Calu3 (cell line): ENCODE measurements at regions not wholly inside any gene's neighbourhood (a gene's known extent, or its start where the extent isn't known, plus 50 kb on each side); places are given as distances from the start of the nearest gene placed in this dataset.

Experiments used
- BruUV-seq: library from RNA; stranded (reverse); fragments of 400-500 nt; replicated peaks from 2 replicates; lab custom pipeline; 2021; lab: Mats Ljungman, UMichigan
- CTCF ChIA-PET: fragments of 300-600 bp; sonication (Branson Sonifier 250); formaldehyde crosslinking; loops from one replicate; lab custom pipeline; 2022; ENCODE audit warnings: antibody characterized with exemption; lab: Charles Lee
- DNase-seq: peaks from one replicate; pipeline ENCODE4 v3.0.0; 2022
- H3K27ac Mint-ChIP-seq: one replicate; pipeline ENCODE4 v1.8.0; 2022; ENCODE audit warnings: mixed read lengths; ENCODE audit not compliant: unreplicated experiment
- H3K27me3 Mint-ChIP-seq: one replicate; pipeline ENCODE4 v1.8.0; 2022; ENCODE audit warnings: mixed read lengths; ENCODE audit not compliant: unreplicated experiment
- H3K36me3 Mint-ChIP-seq: one replicate; pipeline ENCODE4 v1.8.0; 2022; ENCODE audit warnings: mild to moderate bottlenecking, moderate library complexity, mixed read lengths; ENCODE audit not compliant: insufficient read depth, unreplicated experiment
- H3K4me1 Mint-ChIP-seq: one replicate; pipeline ENCODE4 v1.8.0; 2022; ENCODE audit warnings: mild to moderate bottlenecking, low read depth, mixed read lengths; ENCODE audit not compliant: unreplicated experiment
- H3K4me3 Mint-ChIP-seq: one replicate; pipeline ENCODE4 v1.8.0; 2022; ENCODE audit warnings: mild to moderate bottlenecking, low read depth, moderate library complexity, mixed read lengths; ENCODE audit not compliant: unreplicated experiment
- H3K9me3 Mint-ChIP-seq: one replicate; pipeline ENCODE4 v1.8.0; 2022; ENCODE audit warnings: low read depth, mixed read lengths; ENCODE audit not compliant: unreplicated experiment
- intact Hi-C: fragments of 100-400 bp; cut with micrococcal nuclease; formaldehyde crosslinking; loops from one replicate; pipeline ENCODE4 v1.10.0; 2022; ENCODE audit not compliant: unreplicated experiment
- TF ChIP-seq, protein P1 (sequence below): fragments of 200-600 bp; IDR thresholded peaks from one replicate; pipeline ENCODE4 v1.8.0; 2022; ENCODE audit warnings: antibody characterized with exemption; ENCODE audit not compliant: unreplicated experiment

- H3K4me3 Mint-ChIP-seq, result no peak overlapping the region
- H3K27ac Mint-ChIP-seq, result no peak overlapping the region
- intact Hi-C loops, result loop anchor here (5.0 kb wide), 1 partner anchor 1082 kb away; no protein-coding TSS in a partner anchor
- no peaks in the 10 kb centered on the region for H3K9me3 Mint-ChIP-seq
- H3K27me3 Mint-ChIP-seq, result no peaks in the 10 kb centered on the region
- DNase-seq, result no peak
- TF ChIP-seq, protein P1, sequence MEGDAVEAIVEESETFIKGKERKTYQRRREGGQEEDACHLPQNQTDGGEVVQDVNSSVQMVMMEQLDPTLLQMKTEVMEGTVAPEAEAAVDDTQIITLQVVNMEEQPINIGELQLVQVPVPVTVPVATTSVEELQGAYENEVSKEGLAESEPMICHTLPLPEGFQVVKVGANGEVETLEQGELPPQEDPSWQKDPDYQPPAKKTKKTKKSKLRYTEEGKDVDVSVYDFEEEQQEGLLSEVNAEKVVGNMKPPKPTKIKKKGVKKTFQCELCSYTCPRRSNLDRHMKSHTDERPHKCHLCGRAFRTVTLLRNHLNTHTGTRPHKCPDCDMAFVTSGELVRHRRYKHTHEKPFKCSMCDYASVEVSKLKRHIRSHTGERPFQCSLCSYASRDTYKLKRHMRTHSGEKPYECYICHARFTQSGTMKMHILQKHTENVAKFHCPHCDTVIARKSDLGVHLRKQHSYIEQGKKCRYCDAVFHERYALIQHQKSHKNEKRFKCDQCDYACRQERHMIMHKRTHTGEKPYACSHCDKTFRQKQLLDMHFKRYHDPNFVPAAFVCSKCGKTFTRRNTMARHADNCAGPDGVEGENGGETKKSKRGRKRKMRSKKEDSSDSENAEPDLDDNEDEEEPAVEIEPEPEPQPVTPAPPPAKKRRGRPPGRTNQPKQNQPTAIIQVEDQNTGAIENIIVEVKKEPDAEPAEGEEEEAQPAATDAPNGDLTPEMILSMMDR, result no peak
- H3K36me3 Mint-ChIP-seq, result no peaks in the 10 kb centered on the region
- CTCF ChIA-PET, result no interaction called here
- no TSS peak for BruUV-seq
- H3K4me1 Mint-ChIP-seq, result no peaks in the 10 kb centered on the region
Observed at GRCh38 chr4:127479031-127479622, 153.6 kb upstream of the INTU start.

GRCh38 chr4:127482049-127482448 is 150.7 kb upstream of the INTU start:
- intact Hi-C loops, result loop anchor here (5.0 to 10.0 kb wide), 3 partner anchors 80 to 887 kb away; no protein-coding TSS in a partner anchor
- no peak for DNase-seq
- CTCF ChIA-PET, result no interaction called here
- peaks cover 5% of the 10 kb centered on the region for H3K4me1 Mint-ChIP-seq
- TF ChIP-seq, protein P1, result no peak
- no peaks in the 10 kb centered on the region for H3K36me3 Mint-ChIP-seq
- H3K4me3 Mint-ChIP-seq, result no peak overlapping the region
- H3K27me3 Mint-ChIP-seq, result no peaks in the 10 kb centered on the region
- H3K9me3 Mint-ChIP-seq, result no peaks in the 10 kb centered on the region
- H3K27ac Mint-ChIP-seq, result no peak overlapping the region
- no TSS peak for BruUV-seq

DNA sequence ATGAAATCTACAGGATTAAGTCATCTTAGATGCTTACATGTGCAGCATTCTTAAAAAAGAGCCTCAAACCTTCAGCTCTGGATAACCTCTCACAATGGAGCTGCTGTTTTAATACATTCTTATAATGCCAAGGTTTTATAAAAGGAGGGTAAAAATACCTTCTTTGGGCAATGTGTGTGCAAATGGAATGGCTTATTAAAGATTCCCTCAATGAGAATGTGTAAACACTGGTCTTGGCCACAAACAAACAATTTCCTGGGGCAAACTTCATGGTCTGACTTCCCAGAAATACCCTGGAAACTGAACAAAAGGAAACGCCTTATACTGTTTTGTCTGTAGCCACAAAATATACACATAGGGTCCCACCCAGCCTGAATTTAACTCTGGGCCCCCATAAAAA is 148.6 kb upstream of the INTU start:
- Mint-ChIP-seq H3K4me3 (no peak overlapping the region), H3K4me1 (peaks cover 11% of the 10 kb centered on the region), H3K36me3 (no peaks in the 10 kb centered on the region), H3K9me3 (no peaks in the 10 kb centered on the region), H3K27ac (no peak overlapping the region), H3K27me3 (no peaks in the 10 kb centered on the region)
- CTCF ChIA-PET, result no interaction called here
- DNase-seq, result no peak
- intact Hi-C loops, result loop anchor here (5.0 to 10.0 kb wide), 3 partner anchors 82 to 889 kb away; no protein-coding TSS in a partner anchor
- BruUV-seq, result no TSS peak
- TF ChIP-seq, protein P1, result no peak

- TF ChIP-seq, protein P1, result no peak
- intact Hi-C loops, result loop anchor here (10.0 kb wide), 1 partner anchor 891 kb away; no protein-coding TSS in a partner anchor
- peaks cover 11% of the 10 kb centered on the region for H3K4me1 Mint-ChIP-seq
- no peaks in the 10 kb centered on the region for H3K27me3 Mint-ChIP-seq
- no peaks in the 10 kb centered on the region for H3K36me3 Mint-ChIP-seq
- no peaks in the 10 kb centered on the region for H3K9me3 Mint-ChIP-seq
- H3K27ac Mint-ChIP-seq, result no peak overlapping the region
- H3K4me3 Mint-ChIP-seq, result no peak overlapping the region
- CTCF ChIA-PET, result no interaction called here
- no TSS peak for BruUV-seq
- DNase-seq, result no peak
Observed at GRCh38 chr4:127486248-127486647, 146.5 kb upstream of the INTU start.
